GM21423 (cell line): ENCODE measurements at regions not wholly inside any gene's neighbourhood (a gene's known extent, or its start where the extent isn't known, plus 50 kb on each side); places are given as distances from the start of the nearest gene placed in this dataset.
A peak's percentile ranks its signal among the peaks of the same experiment; 100 is the strongest.
"Not testable (repeated sequence)": the region's sequence is repeated elsewhere in the genome, so short reads cannot be mapped to it uniquely, and the experiment has no call there.

Experiments
- ATAC-seq: cut with Tn5 transposase; IDR thresholded peaks from one replicate; pipeline ENCODE4 v1.9.1; 2021; ENCODE audit warnings: mild to moderate bottlenecking, moderate library complexity; ENCODE audit not compliant: unreplicated experiment

DNA sequence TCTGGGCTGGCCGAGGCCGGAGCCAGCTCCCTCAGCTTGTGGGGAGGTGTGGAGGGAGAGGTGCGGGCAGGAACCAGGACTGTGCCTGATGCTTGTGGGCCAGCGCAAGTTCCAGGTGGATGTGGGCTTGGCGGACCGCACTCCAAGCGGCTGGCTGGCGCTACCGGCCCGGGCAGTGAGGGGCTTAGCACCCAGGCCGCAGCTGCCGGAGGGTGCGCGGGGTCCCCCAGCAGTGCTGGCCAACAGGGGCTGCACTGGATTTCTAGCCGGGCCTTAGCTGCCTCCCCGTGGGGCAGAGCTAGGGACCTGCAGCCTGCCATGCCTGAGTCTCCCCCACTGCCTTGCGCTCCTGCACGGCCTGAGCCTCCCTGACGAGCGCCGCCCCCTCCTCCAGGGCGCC lies 242.8 kb downstream of the CCSER2 start:
- ATAC-seq = no peak

DNA sequence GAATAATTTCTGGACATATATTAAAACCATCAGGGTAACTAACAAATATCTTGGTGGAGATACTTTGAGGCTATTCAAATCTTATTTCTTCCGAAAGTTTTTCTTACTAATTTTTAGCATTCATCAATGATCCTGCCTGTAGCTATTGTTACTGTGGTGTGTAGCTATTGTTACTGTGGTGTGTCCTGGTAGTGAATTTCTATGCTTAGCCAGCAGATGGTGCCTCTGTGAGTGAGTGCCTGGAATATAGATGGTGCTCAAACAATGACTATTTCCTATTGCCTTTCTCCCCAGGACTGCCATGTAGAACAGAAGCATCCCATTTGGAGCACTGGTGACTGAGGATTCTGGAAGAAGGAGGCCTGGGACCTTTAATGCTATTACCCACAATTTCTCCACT lies 245.7 kb downstream of the CCSER2 start:
- ATAC-seq = no peak

DNA sequence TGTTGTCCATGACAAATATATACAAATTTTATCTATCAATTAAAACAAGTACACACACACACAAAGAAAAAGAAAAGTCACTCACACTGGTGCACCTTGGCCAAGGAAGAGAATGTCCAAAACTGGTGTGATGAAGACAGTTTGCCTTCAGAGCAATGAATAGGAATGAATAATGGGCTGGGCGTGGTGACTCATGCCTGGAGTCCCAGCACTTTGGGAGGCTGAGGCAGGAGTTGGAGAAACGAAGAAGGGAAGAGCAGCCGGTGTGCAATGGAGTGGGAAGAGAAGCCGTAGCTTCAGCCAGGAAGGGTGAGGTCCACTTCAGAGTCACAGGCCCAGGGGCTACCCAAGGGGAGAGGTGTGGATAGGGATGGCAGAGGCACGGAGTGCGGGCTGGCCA lies 253.6 kb downstream of the CCSER2 start:
- no peak for ATAC-seq

DNA sequence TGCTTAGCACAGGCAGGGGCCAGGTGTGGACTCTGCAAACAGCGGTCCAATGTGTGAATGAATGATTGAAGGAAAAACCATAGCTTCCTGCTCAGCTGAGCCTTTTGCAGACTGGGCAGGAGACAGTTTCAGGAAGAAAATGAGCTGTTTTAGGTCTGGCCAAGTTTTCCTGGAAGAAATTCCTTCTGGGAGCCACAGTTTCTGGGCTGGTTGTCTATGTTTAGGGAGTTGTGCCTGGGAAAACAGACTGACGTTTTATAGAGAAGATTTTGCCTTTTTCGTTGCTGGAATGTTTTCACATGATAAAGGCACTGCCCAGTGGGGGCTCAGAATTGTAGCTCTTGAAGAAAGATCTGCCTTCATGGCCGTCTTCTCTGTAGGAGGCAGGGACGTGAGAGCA lies 255.1 kb downstream of the CCSER2 start:
- no peak for ATAC-seq

DNA sequence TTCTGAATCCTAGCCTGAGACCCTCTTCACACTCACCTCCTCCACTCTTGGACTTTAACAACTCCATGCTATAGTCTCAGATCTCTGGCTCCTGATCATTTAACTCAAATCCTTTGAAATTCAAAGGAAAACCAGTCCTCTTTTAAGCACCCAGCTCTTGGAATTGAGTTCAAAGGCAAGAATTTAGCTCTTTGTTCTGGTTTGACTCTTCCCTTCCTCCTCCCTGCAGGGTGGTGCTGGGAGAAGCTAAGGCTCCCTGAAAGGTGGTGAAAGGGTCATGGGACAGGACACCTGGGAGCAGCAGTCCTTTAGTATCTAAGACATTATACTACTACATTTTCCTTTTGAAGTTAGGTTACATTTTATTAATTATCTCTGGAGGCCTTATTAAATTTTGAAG lies 259.4 kb downstream of the CCSER2 start:
- ATAC-seq = no peak

DNA sequence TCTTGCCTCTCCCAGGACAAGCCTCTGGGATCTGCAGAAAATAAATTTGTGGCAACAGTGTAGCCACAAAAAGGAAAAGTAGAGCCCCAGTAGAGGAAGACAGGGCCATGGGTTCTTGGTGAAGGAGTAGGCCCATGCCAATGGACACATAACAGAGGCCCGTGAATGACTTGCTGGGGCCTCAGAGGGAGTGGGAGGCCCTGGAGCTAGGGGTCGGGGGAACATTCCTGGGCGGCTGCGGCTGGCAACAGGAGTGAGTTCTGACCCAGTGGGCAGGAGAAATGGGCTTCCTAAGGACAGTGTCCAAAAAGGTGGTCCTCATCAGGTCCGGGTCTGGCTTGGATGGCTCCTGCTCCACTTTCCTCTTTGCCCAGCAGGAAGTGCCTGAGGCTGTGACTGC lies 260.0 kb downstream of the CCSER2 start:
- no peak for ATAC-seq

DNA sequence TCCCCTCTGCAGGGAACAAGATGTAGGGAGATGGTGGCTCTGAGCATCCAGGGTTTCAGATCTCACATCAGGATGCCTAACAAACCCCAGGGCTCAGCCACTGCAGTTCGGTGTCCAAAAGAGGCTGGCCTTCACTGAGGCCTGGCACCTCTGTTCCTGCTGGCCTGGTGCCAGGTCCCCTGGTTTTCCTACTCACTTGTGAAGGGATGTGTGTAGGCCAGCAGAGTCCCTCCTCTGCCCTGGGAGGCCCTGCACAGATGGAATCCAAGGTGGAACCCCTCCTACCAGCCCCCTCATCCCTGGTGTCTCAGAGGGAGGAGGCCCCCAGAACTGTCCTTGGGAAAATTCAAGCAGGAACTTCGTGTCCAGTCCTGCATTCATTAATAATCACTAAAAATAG lies 260.6 kb downstream of the CCSER2 start:
- no peak for ATAC-seq

DNA sequence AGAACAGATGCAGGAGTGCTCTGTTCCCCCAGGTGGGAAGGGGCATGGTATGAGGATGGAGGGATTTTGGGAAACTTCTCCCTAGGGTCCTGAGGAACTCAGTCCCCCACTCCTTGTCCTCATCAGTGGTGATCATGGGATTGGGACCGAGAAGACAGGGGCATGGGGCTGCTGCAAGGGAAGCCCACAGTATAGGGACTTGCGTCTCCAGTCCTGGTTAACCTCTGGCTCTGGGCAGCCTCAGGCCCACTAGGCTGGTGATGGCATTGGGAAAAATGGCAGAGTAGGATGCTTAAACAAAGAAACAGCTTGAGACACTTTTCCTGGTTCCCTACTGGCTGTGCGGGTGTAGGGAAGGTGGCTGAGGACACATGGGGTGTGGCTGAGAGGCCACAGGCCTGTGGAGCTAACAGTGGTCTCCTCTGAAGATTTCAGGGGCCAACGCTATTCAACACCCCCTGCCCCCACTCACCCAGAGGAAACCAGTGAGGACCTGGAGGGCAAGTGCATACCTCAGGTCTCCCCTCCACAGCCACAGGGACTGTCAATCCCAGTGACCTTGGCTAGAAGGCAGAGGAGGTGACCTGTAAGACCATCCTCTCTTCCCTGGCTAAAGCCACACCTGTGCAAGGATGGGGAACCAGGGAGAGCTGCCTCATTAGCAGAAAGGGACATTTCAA lies 261.3 kb downstream of the CCSER2 start:
- no peak for ATAC-seq

DNA sequence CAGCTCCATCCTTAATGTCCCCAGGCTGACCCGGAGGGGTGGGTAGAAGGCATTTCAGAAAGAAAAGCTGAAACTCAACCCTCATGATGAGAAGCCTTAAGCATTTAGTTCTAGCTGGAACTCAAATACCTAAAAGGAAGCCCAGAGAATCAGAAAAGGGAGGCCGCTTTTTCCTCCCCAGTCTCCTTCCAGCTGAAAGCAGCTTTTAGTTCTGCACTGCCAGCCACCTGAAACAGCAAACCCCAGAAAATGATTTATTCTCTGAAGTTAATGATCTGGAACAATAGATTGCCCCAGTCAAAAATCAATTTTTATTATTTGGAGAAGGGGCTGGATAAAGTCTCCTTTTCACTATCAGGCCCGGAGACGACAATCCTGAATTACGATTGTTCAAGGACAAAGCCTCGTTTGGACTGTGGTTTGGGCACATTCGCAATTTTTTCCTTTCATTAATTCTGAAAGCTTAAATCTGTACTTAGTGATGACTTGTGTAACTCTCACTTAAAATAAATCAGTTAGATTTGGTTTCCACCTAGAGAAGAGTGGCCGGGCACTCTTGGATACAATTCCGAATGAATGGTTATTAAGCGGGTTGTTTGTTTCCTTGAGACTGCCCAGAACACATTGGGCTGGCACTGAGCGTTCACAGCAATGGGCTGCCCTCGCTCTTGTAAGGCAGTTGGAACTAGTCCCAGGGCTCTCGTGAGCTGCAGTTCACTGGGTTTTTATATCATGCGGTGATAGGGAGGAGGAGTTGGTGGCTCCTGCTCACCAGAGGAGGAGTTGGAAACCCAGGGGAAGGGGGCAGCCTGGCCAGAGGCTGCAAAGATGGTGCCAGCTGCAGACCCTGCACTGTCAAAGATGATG lies 262.2 kb downstream of the CCSER2 start:
- ATAC-seq = no peak

DNA sequence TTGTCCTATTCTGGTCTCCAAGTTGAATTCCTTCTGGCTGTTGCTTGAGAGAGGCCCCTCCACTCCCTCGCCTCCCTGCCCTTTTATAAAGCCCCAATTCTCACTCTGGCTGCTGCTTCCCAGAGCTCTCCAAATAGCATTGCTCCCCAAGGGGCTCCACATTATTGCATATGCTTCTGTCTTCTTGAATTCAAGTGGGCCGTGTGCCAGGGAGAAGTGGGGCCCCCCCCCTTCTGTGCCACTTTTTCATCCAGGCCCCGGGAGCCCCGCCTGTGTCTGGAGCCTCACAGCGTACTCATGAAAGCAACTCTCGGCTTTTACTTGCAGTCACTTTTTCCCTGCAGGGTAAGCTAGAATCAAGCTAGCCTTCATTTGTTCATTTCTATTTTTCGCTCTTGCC lies 265.1 kb downstream of the CCSER2 start:
- ATAC-seq = no peak

DNA sequence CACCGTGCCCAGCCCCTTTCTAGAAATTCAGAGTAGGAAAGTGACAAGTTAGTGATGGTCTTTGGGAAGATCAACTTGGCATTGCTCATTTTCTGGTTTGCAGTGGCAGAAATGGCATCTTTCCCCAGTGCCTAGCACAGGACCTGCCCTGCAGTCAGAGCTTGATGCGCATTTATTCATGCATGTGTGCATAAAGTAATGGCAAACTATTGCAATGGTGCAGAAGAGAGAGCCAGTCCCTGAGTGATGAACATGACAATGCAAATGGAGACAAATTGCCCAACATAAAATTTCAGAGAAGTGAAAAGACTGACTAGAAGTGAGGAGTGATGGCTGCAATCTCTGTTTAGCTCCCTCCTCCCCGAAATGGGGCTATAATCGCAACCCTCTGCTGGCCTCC lies 268.2 kb downstream of the CCSER2 start:
- ATAC-seq = no peak

DNA sequence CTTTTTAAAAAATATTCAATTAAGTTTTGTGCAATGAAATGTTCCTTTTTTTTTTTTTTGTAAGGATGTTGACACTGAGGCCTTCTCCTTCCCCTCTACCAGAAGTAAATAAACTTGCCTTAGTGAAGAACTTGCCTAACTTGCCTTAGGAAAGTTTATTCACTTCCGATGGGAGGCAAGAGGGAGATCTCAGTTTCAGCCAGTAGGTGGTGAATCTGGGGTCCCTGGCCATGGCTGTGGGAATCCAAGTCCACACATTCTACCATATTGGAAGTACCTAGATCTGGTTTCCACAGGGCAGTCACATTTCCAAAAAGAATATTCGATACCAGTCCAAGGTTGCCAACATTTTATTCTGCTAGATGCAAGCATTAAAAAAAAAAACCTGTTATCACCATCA lies 270.9 kb downstream of the CCSER2 start:
- ATAC-seq = no peak

DNA sequence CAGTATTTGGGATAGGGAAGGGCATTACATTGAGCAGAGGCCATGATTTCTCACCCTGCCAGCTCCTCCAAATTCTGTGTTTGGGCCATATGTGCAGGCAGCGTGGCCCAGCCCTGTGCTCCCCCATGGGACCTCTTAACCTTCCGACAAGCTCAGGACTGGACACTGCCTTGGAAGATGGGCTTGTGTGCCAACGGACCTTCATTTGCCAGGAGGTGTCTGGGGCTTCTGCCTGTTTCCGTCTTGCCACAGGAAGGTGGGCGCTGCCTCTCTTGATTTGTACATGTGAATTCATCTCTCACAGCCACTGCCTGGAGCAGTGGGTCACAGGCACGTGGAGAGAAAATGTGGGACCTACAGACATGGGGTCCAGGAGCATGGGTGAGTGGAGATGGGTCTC lies 272.6 kb downstream of the CCSER2 start:
- ATAC-seq = no peak

DNA sequence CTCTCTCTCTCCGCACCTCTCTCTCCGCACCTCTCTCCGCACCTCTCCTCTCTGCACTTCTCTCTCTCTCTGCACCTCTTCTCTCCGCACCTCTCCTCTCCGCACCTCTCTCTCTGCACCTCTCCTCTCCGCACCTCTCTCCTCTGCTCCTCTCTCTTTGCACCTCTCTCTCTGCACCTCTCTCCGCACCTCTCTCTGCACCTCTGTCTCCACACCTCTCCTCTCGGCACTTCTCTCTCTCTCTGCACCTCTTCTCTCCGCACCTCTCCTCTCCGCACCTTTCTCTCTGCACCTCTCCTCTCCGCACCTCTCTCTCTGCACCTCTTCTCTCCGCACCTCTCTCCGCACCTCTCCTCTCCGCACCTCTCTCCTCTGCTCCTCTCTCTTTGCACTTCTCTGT lies 274.2 kb downstream of the CCSER2 start:
- not testable (repeated sequence) for ATAC-seq

DNA sequence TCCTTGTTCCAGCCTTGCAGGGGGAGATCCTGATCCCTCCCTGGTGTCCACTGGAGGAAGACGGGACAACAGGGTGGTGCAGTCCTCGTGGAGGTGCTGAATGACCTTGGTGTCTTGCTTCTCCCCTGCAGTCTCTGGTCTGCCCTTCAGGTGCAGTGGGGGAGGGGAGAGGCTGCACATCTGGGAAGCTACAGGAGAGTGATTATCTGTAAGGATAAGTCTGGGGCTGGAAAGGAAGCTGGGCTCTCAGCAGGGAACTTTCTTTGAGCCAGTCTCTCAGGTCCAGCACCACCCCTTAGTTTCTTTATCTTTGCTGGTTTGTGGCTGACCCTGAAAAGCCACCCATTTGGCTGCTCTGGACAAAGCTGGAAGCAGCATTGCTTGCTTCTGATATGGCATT lies 275.6 kb downstream of the CCSER2 start:
- no peak for ATAC-seq

DNA sequence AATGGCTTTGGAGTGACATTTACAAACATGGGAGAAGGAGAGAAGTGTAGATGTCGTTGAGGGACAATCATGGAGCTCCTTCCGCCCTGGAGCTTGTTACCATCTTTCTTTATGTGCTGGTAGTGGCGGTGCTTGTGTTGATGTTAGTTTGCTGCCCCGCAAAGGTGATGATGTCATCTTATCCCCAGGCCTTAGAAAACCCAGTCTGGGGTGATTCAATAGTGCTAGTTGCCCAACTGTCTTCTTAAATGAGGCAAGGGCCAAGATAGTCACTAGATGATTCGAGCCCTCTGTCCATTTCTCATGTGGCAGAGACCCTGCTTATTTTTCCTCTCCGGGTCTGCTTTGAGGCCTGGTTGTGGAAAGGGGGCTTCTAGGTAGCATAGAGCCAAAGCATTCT lies 277.4 kb downstream of the CCSER2 start:
- no peak for ATAC-seq

DNA sequence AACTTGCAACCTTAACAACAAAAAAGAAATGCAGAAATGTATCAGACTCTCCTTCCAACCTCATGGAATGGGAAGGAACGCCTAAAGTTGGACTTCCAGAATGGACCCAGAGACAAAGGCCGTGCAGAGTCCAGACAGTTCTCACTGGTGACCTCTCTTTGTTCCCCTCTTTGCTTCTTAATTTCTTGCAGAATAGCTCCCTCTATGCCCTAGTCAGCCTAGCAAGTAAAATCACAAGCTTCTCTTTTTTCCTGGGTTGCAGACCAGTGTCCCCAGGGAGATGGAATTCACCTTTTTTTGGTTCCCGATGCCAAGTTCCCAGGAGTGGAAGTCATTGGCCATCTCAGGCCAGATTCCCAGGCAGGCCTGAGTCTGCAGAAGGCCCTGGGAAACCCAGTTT lies 278.0 kb downstream of the CCSER2 start:
- no peak for ATAC-seq

DNA sequence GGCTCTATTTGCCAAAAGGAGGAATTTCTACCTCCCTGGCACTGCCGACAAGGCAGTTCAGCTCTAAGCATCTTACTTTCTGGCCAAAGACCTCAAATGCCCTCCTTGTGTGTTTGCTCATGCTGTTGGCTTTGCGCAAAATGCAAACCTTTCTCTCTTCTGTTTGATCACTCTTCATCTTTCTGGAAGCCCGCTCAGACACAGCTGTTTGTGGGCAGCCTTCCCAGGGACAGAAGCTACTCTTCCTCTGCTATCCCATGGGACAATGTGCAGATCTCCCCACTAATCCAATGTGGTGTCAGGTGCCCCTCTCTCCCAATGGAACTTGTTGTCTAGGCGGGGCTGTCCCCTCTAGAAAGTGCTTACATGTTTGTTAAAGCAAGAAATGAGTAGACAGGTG lies 278.7 kb downstream of the CCSER2 start:
- ATAC-seq = no peak

DNA sequence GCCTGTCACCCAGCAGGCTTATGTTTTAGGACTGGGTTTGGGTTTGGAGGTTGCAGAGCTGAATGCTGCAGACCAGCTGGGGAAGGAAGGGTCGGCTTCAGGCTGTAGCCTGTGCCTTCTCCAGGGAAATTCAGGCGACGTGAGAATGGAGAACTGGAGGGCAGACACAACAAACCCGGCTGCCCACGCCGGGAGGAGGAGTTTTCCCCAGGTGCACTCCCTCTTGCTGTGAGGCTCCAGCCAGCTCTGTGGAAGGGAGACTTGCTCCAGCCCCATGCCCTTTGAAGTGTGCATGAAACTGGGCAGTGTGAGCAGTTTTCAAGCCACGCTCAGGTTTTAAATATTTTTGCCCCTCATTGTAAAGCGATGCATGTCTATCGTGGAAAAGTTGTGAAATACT lies 279.1 kb downstream of the CCSER2 start:
- ATAC-seq = no peak

DNA sequence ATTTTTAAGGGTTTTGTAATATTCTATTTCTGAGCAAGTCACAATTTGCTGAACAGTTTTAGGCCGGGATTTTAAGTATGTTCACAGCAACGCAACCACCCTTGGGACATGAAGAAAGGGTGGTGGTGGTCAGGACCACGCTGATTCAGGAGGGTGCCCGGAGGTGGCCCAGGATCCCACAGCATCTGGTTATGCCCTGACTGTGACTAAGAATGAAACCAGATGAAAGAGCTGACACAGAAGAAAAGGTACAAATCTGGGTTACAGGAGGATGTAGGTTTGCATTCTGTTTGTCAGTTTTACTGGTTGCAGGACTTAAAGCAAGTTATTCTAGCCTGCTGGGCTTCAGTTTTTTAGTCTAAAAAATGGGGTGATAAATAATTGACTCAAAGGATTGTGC lies 279.7 kb downstream of the CCSER2 start:
- peak; percentile 50 for ATAC-seq

DNA sequence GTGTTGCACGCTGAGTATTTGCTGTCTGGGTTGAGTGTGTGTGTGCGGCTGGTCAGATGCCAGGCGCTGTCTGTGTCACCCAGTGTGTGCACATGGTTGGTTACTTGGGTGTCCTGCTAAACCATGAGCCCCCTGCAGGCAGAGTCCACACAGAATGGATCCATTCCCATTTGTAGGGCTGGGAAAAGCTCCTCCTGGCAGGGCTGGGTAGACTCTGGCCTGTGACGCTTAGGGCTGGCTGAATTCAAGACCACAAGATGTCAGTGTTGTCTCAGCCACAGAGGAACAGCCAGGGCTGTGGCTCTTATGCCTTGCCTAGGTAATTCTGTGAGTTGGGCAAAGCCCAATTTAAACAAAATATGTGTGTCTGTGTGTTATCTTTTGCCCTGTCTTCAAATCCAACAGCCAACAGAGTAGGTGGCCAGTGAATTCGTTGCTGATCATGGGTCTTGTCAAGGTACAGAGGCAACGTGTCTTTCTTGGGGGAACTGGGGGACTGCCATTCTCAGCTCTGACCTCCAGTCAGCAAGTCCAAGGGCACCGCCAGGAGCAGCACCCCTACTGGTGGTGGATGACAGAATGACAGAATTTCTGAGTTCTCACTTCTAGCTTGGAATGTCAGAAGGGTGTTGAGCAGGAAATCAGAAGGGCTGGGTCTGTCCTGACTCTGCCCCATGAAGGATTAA lies 285.1 kb downstream of the CCSER2 start:
- peak; percentile 67 for ATAC-seq
